ENCODE measurements at regions not wholly inside any gene's neighbourhood (a gene's known extent, or its start where the extent isn't known, plus 50 kb on each side); places are given as distances from the start of the nearest gene placed in this dataset.

- no peak for TF ChIP-seq CTCF (IDR thresholded peaks at IDR 0.05)
- TF ChIP-seq POLR2A (IDR thresholded peaks at IDR 0.05), result no peak
These were observed 73.9 kb upstream of the VCX3B start for GRCh38 chrX:8390771-8391170.
